IPS-18a (cell line): ENCODE measurements at regions not wholly inside any gene's neighbourhood (a gene's known extent, or its start where the extent isn't known, plus 50 kb on each side); places are given as distances from the start of the nearest gene placed in this dataset.
A peak's percentile ranks its signal among the peaks of the same experiment; 100 is the strongest.
"Not testable (repeated sequence)": the region's sequence is repeated elsewhere in the genome, so short reads cannot be mapped to it uniquely, and the experiment has no call there.

Source experiments
- H3K27ac ChIP-seq: one replicate; pipeline ENCODE4 v1.5.1; 2013; ENCODE audit warnings: low read length
- H3K27me3 ChIP-seq: one replicate; pipeline ENCODE4 v1.6.1; 2013; ENCODE audit warnings: mild to moderate bottlenecking, low read length; ENCODE audit not compliant: control insufficient read depth, insufficient read depth
- H3K36me3 ChIP-seq: one replicate; pipeline ENCODE4 v1.6.1; 2013; ENCODE audit warnings: low read depth, low read length; ENCODE audit not compliant: control insufficient read depth
- H3K4me1 ChIP-seq: one replicate; pipeline ENCODE4 v1.6.1; 2013; ENCODE audit warnings: low read depth, low read length; ENCODE audit not compliant: control insufficient read depth
- H3K4me3 ChIP-seq: one replicate; pipeline ENCODE4 v1.5.1; 2013; ENCODE audit warnings: low read length
- H3K9ac ChIP-seq: one replicate; pipeline ENCODE4 v1.6.1; 2013; ENCODE audit warnings: mild to moderate bottlenecking, low read length, moderate library complexity
- H3K9me3 ChIP-seq: one replicate; pipeline ENCODE4 v1.6.1; 2013; ENCODE audit warnings: low read depth, low read length; ENCODE audit not compliant: control insufficient read depth

GRCh38 chr6:27775138-27775795, 136.9 kb downstream of the OR2B2 start:
- not testable (repeated sequence) for H3K27ac ChIP-seq, H3K9me3 ChIP-seq, H3K4me3 ChIP-seq, H3K36me3 ChIP-seq, H3K9ac ChIP-seq
- Histone ChIP-seq H3K27me3 (peaks cover 43% of the 10 kb centered on the region), H3K4me1 (peaks cover 19% of the 10 kb centered on the region)

- peaks cover 53% of the 10 kb centered on the region for H3K27me3 ChIP-seq
- peaks cover 19% of the 10 kb centered on the region for H3K4me1 ChIP-seq
- not testable (repeated sequence) for H3K9ac ChIP-seq, H3K27ac ChIP-seq, H3K36me3 ChIP-seq, H3K9me3 ChIP-seq, H3K4me3 ChIP-seq
These were observed 138.0 kb downstream of the OR2B2 start for GRCh38 chr6:27774264-27774600.

DNA sequence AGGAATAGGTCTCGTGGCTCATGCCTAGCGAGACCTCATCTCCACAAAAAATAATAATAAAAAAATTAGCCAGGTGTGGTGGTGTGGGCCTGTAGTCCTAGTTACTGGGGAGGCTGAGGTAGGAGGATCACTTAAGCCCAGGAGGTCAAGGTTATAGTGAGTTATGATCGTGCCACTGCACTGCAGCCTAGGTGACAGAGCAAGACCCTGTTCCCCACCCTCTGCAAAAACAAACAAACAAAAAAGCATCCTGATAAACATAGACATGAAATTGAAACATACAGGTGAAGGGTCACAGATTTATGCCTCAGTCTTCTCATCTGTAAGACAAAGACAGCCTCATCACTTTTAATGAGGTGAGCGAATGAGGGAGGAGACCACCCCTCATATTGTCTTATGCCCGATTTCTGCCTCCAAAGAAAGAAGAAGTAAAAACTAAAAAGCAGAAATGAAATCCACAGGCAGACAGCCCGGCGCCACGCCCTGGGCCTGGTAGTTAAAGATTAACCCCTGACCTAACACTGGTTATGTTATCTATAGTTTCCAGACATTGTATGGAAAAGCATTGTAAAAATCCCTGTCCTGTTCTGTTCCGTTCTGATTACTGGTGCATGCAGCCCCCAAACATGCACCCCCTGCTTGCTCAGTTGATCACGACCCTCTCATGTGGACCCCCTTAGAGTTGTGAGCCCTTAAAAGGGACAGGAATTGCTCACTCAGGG, 138.5 kb downstream of the OR2B2 start:
- not testable (repeated sequence) for H3K4me3 ChIP-seq, H3K9me3 ChIP-seq, H3K36me3 ChIP-seq, H3K27ac ChIP-seq, H3K9ac ChIP-seq
- H3K4me1 ChIP-seq, result peaks cover 19% of the 10 kb centered on the region
- H3K27me3 ChIP-seq, result peaks cover 59% of the 10 kb centered on the region

DNA sequence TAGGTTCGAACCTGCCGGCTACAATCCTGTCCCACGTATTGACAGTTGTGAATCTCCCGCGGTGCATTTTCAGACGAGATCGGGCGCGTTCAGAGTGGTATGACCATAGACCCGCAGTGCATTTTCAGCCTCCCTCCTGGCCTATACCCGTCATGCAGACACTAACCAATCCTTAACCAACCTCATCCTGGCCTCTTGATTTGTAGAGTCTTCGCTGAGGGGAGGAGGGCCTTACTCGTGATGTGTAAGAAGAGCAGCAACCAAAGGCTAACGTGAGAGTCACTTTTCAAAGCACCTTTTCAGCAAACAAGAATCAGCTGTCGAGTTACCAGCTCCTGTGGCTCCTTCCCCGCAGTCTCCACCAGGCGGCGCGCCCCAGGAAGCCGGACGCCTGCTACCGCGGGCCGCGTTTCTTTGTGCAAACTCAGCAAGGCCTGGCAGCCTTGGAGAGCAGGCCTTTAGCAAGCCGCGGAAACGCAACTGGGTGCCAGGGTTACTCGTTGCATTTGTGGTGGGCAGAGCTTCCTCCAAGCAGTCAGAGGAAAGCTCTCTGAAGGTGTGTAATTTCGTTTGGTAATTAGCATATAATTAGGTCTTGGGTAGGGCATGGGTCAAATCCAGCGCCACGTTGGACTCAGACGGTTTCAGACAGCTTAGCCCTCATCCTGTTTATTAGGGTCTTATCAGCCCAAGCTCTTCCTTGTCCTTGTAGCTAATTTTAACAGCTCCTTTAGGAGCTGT, 139.8 kb downstream of the OR2B2 start:
- peaks cover 71% of the 10 kb centered on the region for H3K27me3 ChIP-seq
- H3K9ac ChIP-seq, result peak overlapping the region; percentile 19
- H3K27ac ChIP-seq, result no peak overlapping the region
- H3K4me3 ChIP-seq, result peak overlapping the region; percentile 49
- no peaks in the 10 kb centered on the region for H3K9me3 ChIP-seq
- peaks cover 19% of the 10 kb centered on the region for H3K4me1 ChIP-seq
- H3K36me3 ChIP-seq, result no peaks in the 10 kb centered on the region

DNA sequence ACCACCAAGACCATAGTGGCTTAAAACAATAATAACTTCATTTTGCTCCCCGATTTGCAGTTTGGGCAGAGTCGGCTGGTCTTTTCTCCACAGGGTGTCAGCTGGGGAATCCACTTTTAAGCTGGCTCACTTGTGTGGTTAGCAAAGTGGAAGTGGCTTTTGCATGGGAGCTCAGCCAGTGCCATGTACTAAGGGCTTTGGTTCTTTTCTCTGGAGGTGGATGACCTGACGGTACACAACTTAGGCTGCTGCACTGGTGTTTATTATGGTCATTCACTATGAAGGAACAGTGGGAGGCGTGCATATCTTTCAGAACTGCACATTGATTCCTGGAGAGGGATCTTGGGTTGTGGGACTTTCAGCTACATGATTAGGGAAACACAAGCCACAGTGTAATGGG, 141.0 kb downstream of the OR2B2 start:
- H3K27me3 ChIP-seq, result peaks cover 83% of the 10 kb centered on the region
- H3K36me3 ChIP-seq, result no peaks in the 10 kb centered on the region
- H3K27ac ChIP-seq, result no peak overlapping the region
- H3K4me1 ChIP-seq, result peaks cover 19% of the 10 kb centered on the region
- H3K9ac ChIP-seq, result no peak overlapping the region
- no peaks in the 10 kb centered on the region for H3K9me3 ChIP-seq
- H3K4me3 ChIP-seq, result peak overlapping the region; percentile 49

DNA sequence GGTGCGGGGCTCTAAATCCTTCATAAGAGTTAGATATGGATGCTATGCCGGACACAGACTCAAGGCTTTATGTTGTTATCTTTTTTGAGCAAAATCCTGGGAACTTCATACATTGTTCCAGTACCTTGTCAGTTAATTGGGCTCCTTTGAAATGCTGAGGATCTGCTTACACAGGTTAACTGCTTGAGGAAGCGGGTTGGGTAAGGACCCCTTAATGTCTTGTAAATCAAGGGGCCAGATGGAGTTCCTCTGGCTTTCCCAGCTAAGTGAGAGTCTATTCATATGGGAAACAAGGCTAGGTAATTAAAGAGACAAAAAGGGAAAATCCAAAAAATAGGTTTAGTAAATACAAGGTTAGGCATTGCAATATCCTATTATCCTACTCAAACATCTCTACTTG, 141.5 kb downstream of the OR2B2 start:
- Histone ChIP-seq H3K27ac (no peak overlapping the region), H3K4me3 (peak overlapping the region; percentile 49), H3K36me3 (no peaks in the 10 kb centered on the region), H3K9me3 (no peaks in the 10 kb centered on the region), H3K9ac (no peak overlapping the region), H3K4me1 (peaks cover 19% of the 10 kb centered on the region), H3K27me3 (peaks cover 87% of the 10 kb centered on the region)

GRCh38 chr6:27768556-27768955, 143.6 kb downstream of the OR2B2 start:
- Histone ChIP-seq H3K9ac (no peak overlapping the region), H3K36me3 (no peaks in the 10 kb centered on the region), H3K27me3 (peaks cover 94% of the 10 kb centered on the region), H3K4me3 (no peak overlapping the region), H3K9me3 (no peaks in the 10 kb centered on the region), H3K4me1 (peaks cover 19% of the 10 kb centered on the region), H3K27ac (no peak overlapping the region)

- Histone ChIP-seq H3K27me3 (peaks cover 87% of the 10 kb centered on the region), H3K27ac (no peak overlapping the region), H3K4me3 (no peak overlapping the region), H3K4me1 (peaks cover 18% of the 10 kb centered on the region), H3K9me3 (no peaks in the 10 kb centered on the region), H3K9ac (no peak overlapping the region), H3K36me3 (no peaks in the 10 kb centered on the region)
These were observed 144.3 kb downstream of the OR2B2 start for GRCh38 chr6:27767851-27768250.

GRCh38 chr6:27766405-27766804, 145.8 kb downstream of the OR2B2 start:
- Histone ChIP-seq H3K27me3 (peaks cover 79% of the 10 kb centered on the region), H3K27ac (no peak overlapping the region), H3K36me3 (no peaks in the 10 kb centered on the region), H3K4me3 (no peak overlapping the region), H3K9me3 (no peaks in the 10 kb centered on the region), H3K9ac (no peak overlapping the region), H3K4me1 (peaks cover 5% of the 10 kb centered on the region)

GRCh38 chr6:27765028-27765590, 147.1 kb downstream of the OR2B2 start:
- Histone ChIP-seq H3K36me3 (no peaks in the 10 kb centered on the region), H3K27ac (no peak overlapping the region), H3K9me3 (no peaks in the 10 kb centered on the region), H3K4me3 (no peak overlapping the region), H3K27me3 (peaks cover 80% of the 10 kb centered on the region), H3K4me1 (no peaks in the 10 kb centered on the region), H3K9ac (no peak overlapping the region)

DNA sequence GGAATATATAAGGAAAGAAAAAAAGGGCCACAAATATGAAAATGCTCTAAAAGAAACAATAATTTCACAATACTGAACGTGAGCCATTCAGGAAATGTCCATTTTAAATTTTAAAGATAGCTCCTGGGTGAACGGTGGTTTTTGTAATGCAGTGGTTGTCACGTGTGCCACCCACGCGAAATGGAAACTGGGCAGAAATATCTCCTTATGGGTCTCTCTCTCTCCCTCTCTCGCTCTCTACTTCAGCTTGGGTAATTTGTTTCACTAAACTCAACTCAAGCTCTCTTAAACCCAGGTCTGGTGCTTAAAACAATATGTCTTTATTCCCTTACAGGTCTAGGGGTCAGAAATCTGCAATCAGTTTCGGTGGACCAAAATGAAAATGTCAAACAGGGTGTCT, 150.8 kb downstream of the OR2B2 start:
- H3K4me1 ChIP-seq, result peaks cover 12% of the 10 kb centered on the region
- peaks cover 76% of the 10 kb centered on the region for H3K27me3 ChIP-seq
- no peaks in the 10 kb centered on the region for H3K9me3 ChIP-seq
- H3K4me3 ChIP-seq, result no peak overlapping the region
- H3K36me3 ChIP-seq, result no peaks in the 10 kb centered on the region
- H3K27ac ChIP-seq, result no peak overlapping the region
- no peak overlapping the region for H3K9ac ChIP-seq
